Liver (tissue), 8 donors: ENCODE measurements at regions not wholly inside any gene's neighbourhood (a gene's known extent, or its start where the extent isn't known, plus 50 kb on each side); places are given as distances from the start of the nearest gene placed in this dataset.

Experiments used
- DNase-seq: peaks from one replicate; pipeline ENCODE4 v3.0.0-alpha.2; 2017; ENCODE audit warnings: low spot score
- H3K27ac ChIP-seq, 2 donors: one replicate each; pipeline ENCODE4 v1.7.0; 2013; ENCODE audit warnings: inconsistent platforms in 2 of 2, low read length in 2 of 2, control low read depth in 1 of 2, low read depth in 1 of 2, mild to moderate bottlenecking in 1 of 2
- H3K27me3 ChIP-seq, 4 donors: one replicate each; pipeline versions ENCODE4 v1.6.1 to v1.7.0; 2013; ENCODE audit warnings: low read length in 3 of 4, inconsistent platforms in 1 of 4, mild to moderate bottlenecking in 1 of 4, moderate library complexity in 1 of 4; ENCODE audit not compliant: control insufficient read depth in 4 of 4, insufficient read depth in 4 of 4
- H3K36me3 ChIP-seq, 4 donors: one replicate each; pipeline versions ENCODE4 v1.6.1 to v1.7.0; 2013; ENCODE audit warnings: low read length in 3 of 4, mild to moderate bottlenecking in 3 of 4, low read depth in 1 of 4, moderate library complexity in 1 of 4; ENCODE audit not compliant: control insufficient read depth in 4 of 4, insufficient read depth in 3 of 4
- H3K4me1 ChIP-seq, 4 donors: one replicate each; pipeline versions ENCODE4 v1.6.1 to v1.7.0; 2013; ENCODE audit warnings: low read length in 3 of 4, mild to moderate bottlenecking in 3 of 4, moderate library complexity in 1 of 4; ENCODE audit not compliant: control insufficient read depth in 4 of 4, insufficient read depth in 4 of 4
- H3K4me3 ChIP-seq, 3 donors: one replicate each; pipeline versions ENCODE4 v1.6.1 to v1.7.0; 2013; ENCODE audit warnings: low read length in 3 of 3, control low read depth in 1 of 3, low read depth in 1 of 3, mild to moderate bottlenecking in 1 of 3
- H3K9ac ChIP-seq, 2 donors: one replicate each; pipeline ENCODE4 v1.7.0; 2013; ENCODE audit warnings: low read length in 2 of 2, mild to moderate bottlenecking in 2 of 2, moderate library complexity in 2 of 2, control low read depth in 1 of 2, low read depth in 1 of 2
- H3K9me3 ChIP-seq, 4 donors: one replicate each; pipeline versions ENCODE4 v1.6.1 to v1.7.0; 2013; ENCODE audit warnings: low read length in 3 of 4; ENCODE audit not compliant: control insufficient read depth in 4 of 4
- CTCF ChIP-seq: fragments of 150-350 bp; IDR thresholded peaks from 2 replicates; pipeline ENCODE4 v1.5.1; 2017; ENCODE audit warnings: improper control_type of control experiment, low read depth, low read length; ENCODE audit not compliant: missing input control
- EGR1 ChIP-seq, 2 donors: IDR thresholded peaks; 2 replicates each; pipeline ENCODE4 v1.6.1; 2016 to 2018; ENCODE audit warnings: antibody characterized with exemption in 2 of 2, low read depth in 2 of 2
- FOXA1 ChIP-seq: IDR thresholded peaks from 2 replicates; pipeline ENCODE4 v1.6.1; 2016; ENCODE audit warnings: antibody characterized with exemption
- FOXA2 ChIP-seq: IDR thresholded peaks from 2 replicates; pipeline ENCODE4 v1.6.1; 2016; ENCODE audit warnings: antibody characterized with exemption
- GABPA ChIP-seq, 2 donors: IDR thresholded peaks in 1 of 2; conservative IDR thresholded peaks in 1 of 2; 2 replicates each; pipeline ENCODE4 v1.6.1; 2016; ENCODE audit warnings: antibody characterized with exemption in 2 of 2, mild to moderate bottlenecking in 1 of 2, moderate library complexity in 1 of 2
- HNF4A ChIP-seq, 2 donors: conservative IDR thresholded peaks; 2 replicates each; pipeline ENCODE4 v1.6.1; 2016; ENCODE audit warnings: antibody characterized with exemption in 2 of 2, mild to moderate bottlenecking in 2 of 2
- HNF4G ChIP-seq: IDR thresholded peaks from 2 replicates; pipeline ENCODE4 v1.6.1; 2016; ENCODE audit warnings: antibody characterized with exemption
- JUND ChIP-seq, 2 donors: IDR thresholded peaks; 2 replicates each; pipeline ENCODE4 v1.6.1; 2016; ENCODE audit warnings: antibody characterized with exemption in 2 of 2
- MAX ChIP-seq: IDR thresholded peaks from 2 replicates; pipeline ENCODE4 v1.6.1; 2016; ENCODE audit warnings: antibody characterized with exemption
- NR2F2 ChIP-seq: IDR thresholded peaks from 2 replicates; pipeline ENCODE4 v1.6.1; 2016; ENCODE audit warnings: antibody characterized with exemption
- RAD21 ChIP-seq, 2 donors: IDR thresholded peaks; 2 replicates each; pipeline ENCODE4 v1.6.1; 2016; ENCODE audit warnings: antibody characterized with exemption in 2 of 2, mild to moderate bottlenecking in 2 of 2
- REST ChIP-seq: IDR thresholded peaks from 2 replicates; pipeline ENCODE4 v1.6.1; 2016; ENCODE audit warnings: antibody characterized with exemption, mild to moderate bottlenecking
- RXRA ChIP-seq, 2 donors: IDR thresholded peaks; 2 replicates each; pipeline ENCODE4 v1.6.1; 2017 to 2018; ENCODE audit warnings: antibody characterized with exemption in 2 of 2, mild to moderate bottlenecking in 1 of 2
- SP1 ChIP-seq: IDR thresholded peaks from 2 replicates; pipeline ENCODE4 v1.6.1; 2018; ENCODE audit warnings: antibody characterized with exemption, mild to moderate bottlenecking
- TAF1 ChIP-seq: conservative IDR thresholded peaks from 2 replicates; pipeline ENCODE4 v1.6.1; 2016; ENCODE audit warnings: antibody characterized with exemption, mild to moderate bottlenecking
- YY1 ChIP-seq: IDR thresholded peaks from 2 replicates; pipeline ENCODE4 v1.6.1; 2016; ENCODE audit warnings: antibody characterized with exemption, mild to moderate bottlenecking
- ZBTB33 ChIP-seq: IDR thresholded peaks from 2 replicates; pipeline ENCODE4 v1.6.1; 2016; ENCODE audit warnings: antibody characterized with exemption
- WGBS: extraction: QIAGEN DNeasy Blood & Tissue Kit; methylation state at CpG from one replicate; pipeline ENCODE4 v1.1.7; 2013; 5-methylcytosine and 5-hydroxymethylcytosine counted together
- donor health status: healthy.
- donor health status: healthy.
- donor health status: healthy.
- donor health status: healthy.
- donor health status: healthy.

GRCh38 chr16:51402298-51402697, 251.2 kb upstream of the SALL1 start:
- no peak for DNase-seq
- Histone ChIP-seq H3K27me3 (no peaks in the 10 kb centered on the region), H3K36me3 (no peaks in the 10 kb centered on the region), H3K9me3 (peaks cover 0 to 6% (median 0%) of the 10 kb centered on the region in 4 donors), H3K27ac (peak overlapping the region; percentile 82 to 88), H3K9ac (peak overlapping the region in 1 of 2 donors; percentile 27), H3K4me1 (peaks cover 15 to 49% (median 29%) of the 10 kb centered on the region in 4 donors), H3K4me3 (no peak overlapping the region)
- no peak for TF ChIP-seq YY1
- TF ChIP-seq ZBTB33 = no peak
- TF ChIP-seq NR2F2 = no peak
- TF ChIP-seq EGR1 (IDR thresholded peaks at IDR 0.05; ENCODE audit: low read depth in 2 of 2) = no peak
- TF ChIP-seq RAD21 (IDR thresholded peaks at IDR 0.05) = no peak
- no peak for TF ChIP-seq GABPA (IDR thresholded peaks at IDR 0.05 in 1 of 2, conservative IDR thresholded peaks at IDR 0.05 in 1 of 2)
- TF ChIP-seq TAF1 = no peak
- no peak for TF ChIP-seq JUND (IDR thresholded peaks at IDR 0.05)
- TF ChIP-seq REST = no peak
- TF ChIP-seq HNF4G = no peak
- no peak for TF ChIP-seq SP1
- TF ChIP-seq MAX = no peak
- no peak for TF ChIP-seq HNF4A (conservative IDR thresholded peaks at IDR 0.05)
- TF ChIP-seq FOXA2 = no peak
- 42% methylated on average over 1 of the region's 1 CpG for WGBS

- no peaks in the 10 kb centered on the region for H3K27me3 ChIP-seq
- 79% methylated on average over 2 of the region's 2 CpGs for WGBS
- peaks cover 15 to 47% (median 28%) of the 10 kb centered on the region in 4 donors for H3K4me1 ChIP-seq
- H3K9ac ChIP-seq = no peak overlapping the region
- H3K36me3 ChIP-seq = no peaks in the 10 kb centered on the region
- H3K4me3 ChIP-seq = no peak overlapping the region
- peaks cover 0 to 7% (median 0%) of the 10 kb centered on the region in 4 donors for H3K9me3 ChIP-seq
- no peak for DNase-seq
- peak overlapping the region; percentile 82 to 88 for H3K27ac ChIP-seq
- TF ChIP-seq FOXA1 = no peak
- peak; percentile 44 for TF ChIP-seq HNF4G
- TF ChIP-seq GABPA (IDR thresholded peaks at IDR 0.05 in 1 of 2, conservative IDR thresholded peaks at IDR 0.05 in 1 of 2) = no peak
- TF ChIP-seq JUND (IDR thresholded peaks at IDR 0.05) = no peak
- TF ChIP-seq EGR1 (IDR thresholded peaks at IDR 0.05; ENCODE audit: low read depth in 2 of 2) = no peak
- no peak for TF ChIP-seq REST
- no peak for TF ChIP-seq CTCF
- peak; percentile 50 for TF ChIP-seq RXRA (IDR thresholded peaks at IDR 0.05)
- no peak for TF ChIP-seq ZBTB33
- TF ChIP-seq MAX = no peak
- TF ChIP-seq RAD21 (IDR thresholded peaks at IDR 0.05) = peak in 1 of 2 donors; percentile 5
- no peak for TF ChIP-seq YY1
- peak; percentile 89 to 93 for TF ChIP-seq HNF4A (conservative IDR thresholded peaks at IDR 0.05)
Measured at GRCh38 chr16:51401673-51402072, 250.6 kb upstream of the SALL1 start.
